ENCODE measurements at regions not wholly inside any gene's neighbourhood (a gene's known extent, or its start where the extent isn't known, plus 50 kb on each side); places are given as distances from the start of the nearest gene placed in this dataset.

DNA sequence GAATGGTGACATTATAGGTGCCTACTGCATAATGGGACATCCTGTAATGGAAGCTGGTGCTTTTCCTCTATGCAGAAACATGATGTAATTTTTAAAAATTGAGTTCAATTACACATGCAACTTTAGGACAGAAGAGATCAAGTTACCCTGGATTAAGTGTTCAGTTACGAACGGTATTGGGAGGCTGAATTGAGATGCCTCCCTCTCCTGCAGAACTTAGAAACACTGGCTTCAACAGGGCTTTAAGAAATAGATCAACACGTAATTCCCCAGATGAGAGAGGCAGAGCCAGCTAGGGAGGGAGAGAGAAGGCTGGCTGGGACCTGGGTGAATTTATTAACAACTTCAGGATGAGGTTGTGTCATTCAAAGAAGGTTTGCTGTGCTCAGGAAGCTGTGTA, 232.8 kb downstream of the CDH26 start:
- TF ChIP-seq KLF1 (tag by site-specific recombination; IDR thresholded peaks at IDR 0.05) (no peak), ZNF658 (tag by site-specific recombination; IDR thresholded peaks at IDR 0.05) (no peak), ZNF843 (tag by site-specific recombination; IDR thresholded peaks at IDR 0.05) (no peak), ZNF555 (tag by site-specific recombination; conservative IDR thresholded peaks at IDR 0.05) (no peak), ZNF660 (tag by site-specific recombination; IDR thresholded peaks at IDR 0.05) (no peak), SCRT2 (tag by site-specific recombination; IDR thresholded peaks at IDR 0.05) (no peak), ZNF514 (tag by site-specific recombination; IDR thresholded peaks at IDR 0.05) (no peak), HOXC10 (CRISPR knock-in tag; IDR thresholded peaks at IDR 0.05) (no peak), KLF9 (tag by site-specific recombination; IDR thresholded peaks at IDR 0.05; ENCODE audit: low read depth) (no peak), ZNF416 (tag by site-specific recombination; IDR thresholded peaks at IDR 0.05) (no peak), ZNF473 (tag by site-specific recombination; IDR thresholded peaks at IDR 0.05) (no peak), ZBTB48 (tag by site-specific recombination; IDR thresholded peaks at IDR 0.05) (no peak), ZNF510 (tag by site-specific recombination; IDR thresholded peaks at IDR 0.05; ENCODE audit: insufficient replicate concordance) (no peak)
- TF ChIP-seq, protein P1, sequence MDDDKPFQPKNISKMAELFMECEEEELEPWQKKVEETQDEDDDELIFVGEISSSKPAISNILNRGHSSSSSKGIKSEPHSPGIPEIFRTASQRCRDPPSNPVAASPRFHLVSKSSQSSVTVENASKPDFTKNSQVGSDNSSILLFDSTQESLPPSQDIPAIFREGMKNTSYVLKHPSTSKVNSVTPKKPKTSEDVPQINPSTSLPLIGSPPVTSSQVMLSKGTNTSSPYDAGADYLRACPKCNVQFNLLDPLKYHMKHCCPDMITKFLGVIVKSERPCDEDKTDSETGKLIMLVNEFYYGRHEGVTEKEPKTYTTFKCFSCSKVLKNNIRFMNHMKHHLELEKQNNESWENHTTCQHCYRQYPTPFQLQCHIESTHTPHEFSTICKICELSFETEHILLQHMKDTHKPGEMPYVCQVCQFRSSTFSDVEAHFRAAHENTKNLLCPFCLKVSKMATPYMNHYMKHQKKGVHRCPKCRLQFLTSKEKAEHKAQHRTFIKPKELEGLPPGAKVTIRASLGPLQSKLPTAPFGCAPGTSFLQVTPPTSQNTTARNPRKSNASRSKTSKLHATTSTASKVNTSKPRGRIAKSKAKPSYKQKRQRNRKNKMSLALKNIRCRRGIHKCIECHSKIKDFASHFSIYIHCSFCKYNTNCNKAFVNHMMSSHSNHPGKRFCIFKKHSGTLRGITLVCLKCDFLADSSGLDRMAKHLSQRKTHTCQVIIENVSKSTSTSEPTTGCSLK (tag by site-specific recombination; IDR thresholded peaks at IDR 0.05), result no peak
- TF ChIP-seq, protein P2, sequence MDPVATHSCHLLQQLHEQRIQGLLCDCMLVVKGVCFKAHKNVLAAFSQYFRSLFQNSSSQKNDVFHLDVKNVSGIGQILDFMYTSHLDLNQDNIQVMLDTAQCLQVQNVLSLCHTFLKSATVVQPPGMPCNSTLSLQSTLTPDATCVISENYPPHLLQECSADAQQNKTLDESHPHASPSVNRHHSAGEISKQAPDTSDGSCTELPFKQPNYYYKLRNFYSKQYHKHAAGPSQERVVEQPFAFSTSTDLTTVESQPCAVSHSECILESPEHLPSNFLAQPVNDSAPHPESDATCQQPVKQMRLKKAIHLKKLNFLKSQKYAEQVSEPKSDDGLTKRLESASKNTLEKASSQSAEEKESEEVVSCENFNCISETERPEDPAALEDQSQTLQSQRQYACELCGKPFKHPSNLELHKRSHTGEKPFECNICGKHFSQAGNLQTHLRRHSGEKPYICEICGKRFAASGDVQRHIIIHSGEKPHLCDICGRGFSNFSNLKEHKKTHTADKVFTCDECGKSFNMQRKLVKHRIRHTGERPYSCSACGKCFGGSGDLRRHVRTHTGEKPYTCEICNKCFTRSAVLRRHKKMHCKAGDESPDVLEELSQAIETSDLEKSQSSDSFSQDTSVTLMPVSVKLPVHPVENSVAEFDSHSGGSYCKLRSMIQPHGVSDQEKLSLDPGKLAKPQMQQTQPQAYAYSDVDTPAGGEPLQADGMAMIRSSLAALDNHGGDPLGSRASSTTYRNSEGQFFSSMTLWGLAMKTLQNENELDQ (tag by site-specific recombination; IDR thresholded peaks at IDR 0.05; ENCODE audit: low read depth), result no peak
- TF ChIP-seq, protein P3, sequence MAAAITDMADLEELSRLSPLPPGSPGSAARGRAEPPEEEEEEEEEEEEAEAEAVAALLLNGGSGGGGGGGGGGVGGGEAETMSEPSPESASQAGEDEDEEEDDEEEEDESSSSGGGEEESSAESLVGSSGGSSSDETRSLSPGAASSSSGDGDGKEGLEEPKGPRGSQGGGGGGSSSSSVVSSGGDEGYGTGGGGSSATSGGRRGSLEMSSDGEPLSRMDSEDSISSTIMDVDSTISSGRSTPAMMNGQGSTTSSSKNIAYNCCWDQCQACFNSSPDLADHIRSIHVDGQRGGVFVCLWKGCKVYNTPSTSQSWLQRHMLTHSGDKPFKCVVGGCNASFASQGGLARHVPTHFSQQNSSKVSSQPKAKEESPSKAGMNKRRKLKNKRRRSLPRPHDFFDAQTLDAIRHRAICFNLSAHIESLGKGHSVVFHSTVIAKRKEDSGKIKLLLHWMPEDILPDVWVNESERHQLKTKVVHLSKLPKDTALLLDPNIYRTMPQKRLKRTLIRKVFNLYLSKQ (tag by site-specific recombination; IDR thresholded peaks at IDR 0.05; ENCODE audit: borderline replicate concordance), result no peak
- TF ChIP-seq, protein P4, sequence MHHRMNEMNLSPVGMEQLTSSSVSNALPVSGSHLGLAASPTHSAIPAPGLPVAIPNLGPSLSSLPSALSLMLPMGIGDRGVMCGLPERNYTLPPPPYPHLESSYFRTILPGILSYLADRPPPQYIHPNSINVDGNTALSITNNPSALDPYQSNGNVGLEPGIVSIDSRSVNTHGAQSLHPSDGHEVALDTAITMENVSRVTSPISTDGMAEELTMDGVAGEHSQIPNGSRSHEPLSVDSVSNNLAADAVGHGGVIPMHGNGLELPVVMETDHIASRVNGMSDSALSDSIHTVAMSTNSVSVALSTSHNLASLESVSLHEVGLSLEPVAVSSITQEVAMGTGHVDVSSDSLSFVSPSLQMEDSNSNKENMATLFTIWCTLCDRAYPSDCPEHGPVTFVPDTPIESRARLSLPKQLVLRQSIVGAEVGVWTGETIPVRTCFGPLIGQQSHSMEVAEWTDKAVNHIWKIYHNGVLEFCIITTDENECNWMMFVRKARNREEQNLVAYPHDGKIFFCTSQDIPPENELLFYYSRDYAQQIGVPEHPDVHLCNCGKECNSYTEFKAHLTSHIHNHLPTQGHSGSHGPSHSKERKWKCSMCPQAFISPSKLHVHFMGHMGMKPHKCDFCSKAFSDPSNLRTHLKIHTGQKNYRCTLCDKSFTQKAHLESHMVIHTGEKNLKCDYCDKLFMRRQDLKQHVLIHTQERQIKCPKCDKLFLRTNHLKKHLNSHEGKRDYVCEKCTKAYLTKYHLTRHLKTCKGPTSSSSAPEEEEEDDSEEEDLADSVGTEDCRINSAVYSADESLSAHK (tag by site-specific recombination; IDR thresholded peaks at IDR 0.05), result no peak
- TF ChIP-seq, protein P5, sequence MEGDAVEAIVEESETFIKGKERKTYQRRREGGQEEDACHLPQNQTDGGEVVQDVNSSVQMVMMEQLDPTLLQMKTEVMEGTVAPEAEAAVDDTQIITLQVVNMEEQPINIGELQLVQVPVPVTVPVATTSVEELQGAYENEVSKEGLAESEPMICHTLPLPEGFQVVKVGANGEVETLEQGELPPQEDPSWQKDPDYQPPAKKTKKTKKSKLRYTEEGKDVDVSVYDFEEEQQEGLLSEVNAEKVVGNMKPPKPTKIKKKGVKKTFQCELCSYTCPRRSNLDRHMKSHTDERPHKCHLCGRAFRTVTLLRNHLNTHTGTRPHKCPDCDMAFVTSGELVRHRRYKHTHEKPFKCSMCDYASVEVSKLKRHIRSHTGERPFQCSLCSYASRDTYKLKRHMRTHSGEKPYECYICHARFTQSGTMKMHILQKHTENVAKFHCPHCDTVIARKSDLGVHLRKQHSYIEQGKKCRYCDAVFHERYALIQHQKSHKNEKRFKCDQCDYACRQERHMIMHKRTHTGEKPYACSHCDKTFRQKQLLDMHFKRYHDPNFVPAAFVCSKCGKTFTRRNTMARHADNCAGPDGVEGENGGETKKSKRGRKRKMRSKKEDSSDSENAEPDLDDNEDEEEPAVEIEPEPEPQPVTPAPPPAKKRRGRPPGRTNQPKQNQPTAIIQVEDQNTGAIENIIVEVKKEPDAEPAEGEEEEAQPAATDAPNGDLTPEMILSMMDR (tag by site-specific recombination; IDR thresholded peaks at IDR 0.05), result no peak
- TF ChIP-seq, protein P6, sequence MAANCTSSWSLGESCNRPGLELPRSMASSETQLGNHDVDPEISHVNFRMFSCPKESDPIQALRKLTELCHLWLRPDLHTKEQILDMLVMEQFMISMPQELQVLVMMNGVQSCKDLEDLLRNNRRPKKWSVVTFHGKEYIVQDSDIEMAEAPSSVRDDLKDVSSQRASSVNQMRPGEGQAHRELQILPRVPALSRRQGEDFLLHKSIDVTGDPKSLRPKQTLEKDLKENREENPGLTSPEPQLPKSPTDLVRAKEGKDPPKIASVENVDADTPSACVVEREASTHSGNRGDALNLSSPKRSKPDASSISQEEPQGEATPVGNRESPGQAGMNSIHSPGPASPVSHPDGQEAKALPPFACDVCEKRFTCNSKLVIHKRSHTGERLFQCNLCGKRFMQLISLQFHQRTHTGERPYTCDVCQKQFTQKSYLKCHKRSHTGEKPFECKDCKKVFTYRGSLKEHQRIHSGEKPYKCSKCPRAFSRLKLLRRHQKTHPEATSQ (tag by site-specific recombination; IDR thresholded peaks at IDR 0.05), result no peak
- Histone ChIP-seq H3K9me3 (ENCODE audit: control insufficient read depth, insufficient read depth, low read depth, low read length) (no peaks in the 10 kb centered on the region), H3K27ac (ENCODE audit: extremely low read depth, low read depth, low read length) (no peak overlapping the region), H3K36me3 (ENCODE audit: control insufficient read depth in 2 of 2, insufficient read depth in 1 of 2, low read length in 2 of 2) (no peaks in the 10 kb centered on the region), H3K4me3 (ENCODE audit: low read depth, low read length) (no peak overlapping the region), H3K4me1 (ENCODE audit: control insufficient read depth, insufficient read depth, low read length) (no peaks in the 10 kb centered on the region)
- ChIA-PET CTCF (interaction anchor here (0.6 to 0.7 kb wide), 2 partner anchors 16 to 23 kb away, joined by 3 to 4 read pairs; no protein-coding TSS in a partner anchor), POLR2A (no interaction called here)

Measured in HEK293 (cell line).